NCI-H1048 (cell line): ENCODE measurements at regions not wholly inside any gene's neighbourhood (a gene's known extent, or its start where the extent isn't known, plus 50 kb on each side); places are given as distances from the start of the nearest gene placed in this dataset.

Source experiments
- DNase-seq: peaks from one replicate; lab custom pipeline; 2025; lab: John Stamatoyannopoulos, UW

- DNase-seq, result no peak
Measured at GRCh38 chr20:48276021-48276342, 490.7 kb upstream of the SULF2 start.

GRCh38 chr20:48275286-48276020, 490.2 kb upstream of the SULF2 start:
- DNase-seq, result no peak

- no peak for DNase-seq
Measured at GRCh38 chr20:48273843-48274242, 488.6 kb upstream of the SULF2 start.

DNA sequence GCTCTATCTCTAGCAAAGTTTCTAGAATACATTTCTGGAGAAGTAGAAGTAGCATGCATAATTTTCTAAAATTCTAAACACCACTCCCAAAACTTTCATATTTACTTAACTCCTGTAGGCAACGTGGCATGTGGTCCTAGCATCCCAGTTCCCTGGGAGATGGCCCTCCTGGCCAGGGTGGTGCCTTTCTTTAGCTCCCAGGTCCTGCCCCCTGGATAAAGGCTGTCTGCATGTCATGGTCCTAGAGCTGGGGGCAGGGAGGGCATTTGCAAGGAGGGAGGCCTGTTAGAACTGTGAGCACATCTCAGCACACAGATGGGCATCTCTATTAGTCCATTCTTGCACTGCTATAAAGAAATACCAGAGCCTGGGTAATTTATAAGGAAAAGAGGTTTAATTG, 485.6 kb upstream of the SULF2 start:
- no peak for DNase-seq

DNA sequence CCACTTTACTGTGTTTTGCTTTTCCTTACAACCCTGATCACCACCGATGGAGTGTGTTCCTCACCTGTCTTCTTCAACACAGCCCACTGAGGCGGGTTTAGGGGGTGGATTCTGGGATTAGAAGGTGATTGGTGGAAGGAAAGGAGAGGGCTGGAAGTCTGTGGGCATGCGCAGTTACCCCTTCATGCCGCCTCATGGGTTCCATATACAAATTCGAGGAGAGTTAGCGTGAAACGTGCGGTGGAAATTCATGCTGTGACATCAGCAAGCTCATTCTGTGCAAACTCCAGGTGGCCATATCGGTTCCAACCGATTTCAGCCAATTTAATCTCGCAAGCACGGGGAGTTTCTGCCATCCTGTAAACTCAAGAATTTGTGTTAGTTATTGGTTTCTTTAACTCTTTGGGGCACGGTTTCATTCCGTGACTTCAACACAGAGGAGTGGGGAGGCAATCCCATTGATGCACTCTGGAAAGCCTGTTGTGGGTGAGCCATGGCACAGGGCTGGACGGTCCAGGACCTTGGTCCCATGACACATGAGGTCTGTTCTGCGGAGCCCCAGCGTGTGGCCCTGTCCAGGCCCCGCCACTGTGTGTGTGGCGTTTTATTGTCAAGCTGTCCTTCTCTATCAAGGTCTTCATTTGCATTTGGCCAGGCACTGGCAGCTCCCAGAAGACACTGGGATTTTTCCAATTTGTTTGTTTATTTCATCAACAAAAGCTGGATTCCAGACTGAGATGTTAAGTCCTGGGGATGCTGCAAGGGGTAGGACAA, 482.8 kb upstream of the SULF2 start:
- no peak for DNase-seq

DNA sequence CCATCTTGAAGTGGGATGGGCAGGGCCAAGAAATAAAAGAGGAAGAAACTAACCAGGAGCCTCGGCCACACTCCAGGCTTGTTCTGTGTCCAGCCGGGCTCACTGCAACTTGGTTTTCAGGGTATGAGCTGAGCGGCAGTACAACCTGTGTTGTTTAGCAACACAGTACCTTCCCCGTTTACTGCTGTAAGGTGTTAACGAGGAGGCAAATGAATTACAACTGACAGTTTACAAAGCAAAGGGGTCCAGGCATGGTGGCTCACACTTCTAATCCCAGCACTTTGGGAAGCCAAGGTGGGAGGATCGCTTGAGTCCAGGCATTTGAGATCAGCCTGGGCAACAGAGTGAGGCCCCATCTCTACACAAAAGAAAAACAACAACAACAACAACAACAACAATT, 481.3 kb upstream of the SULF2 start:
- DNase-seq, result no peak

- DNase-seq, result no peak
Measured at GRCh38 chr20:48265791-48266190, 480.5 kb upstream of the SULF2 start.

- DNase-seq, result no peak
Measured at GRCh38 chr20:48262955-48263354, 477.7 kb upstream of the SULF2 start.

GRCh38 chr20:48262466-48262865, 477.2 kb upstream of the SULF2 start:
- no peak for DNase-seq

- no peak for DNase-seq
Measured at GRCh38 chr20:48261398-48261910, 476.2 kb upstream of the SULF2 start.

GRCh38 chr20:48260129-48260756, 475.0 kb upstream of the SULF2 start:
- DNase-seq, result no peak

DNA sequence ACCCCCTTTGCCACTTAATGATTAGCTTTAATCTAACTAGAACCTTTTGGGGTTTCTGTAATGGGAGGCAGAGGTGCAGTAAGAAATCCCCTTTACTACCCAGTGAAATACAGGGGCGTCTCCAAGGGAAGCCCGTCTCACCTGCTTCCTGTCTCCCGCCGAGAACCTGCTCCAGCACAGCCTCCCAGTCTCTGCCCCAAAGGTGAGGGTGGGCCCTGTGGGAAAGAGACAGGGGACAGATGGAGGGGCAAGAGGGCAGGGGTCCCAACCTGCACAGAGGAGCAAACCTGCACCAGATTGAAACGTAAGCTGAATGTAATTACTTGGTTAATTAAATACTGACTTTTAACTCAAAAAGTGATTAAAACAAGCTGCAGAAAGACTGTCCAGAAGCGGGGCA, 474.2 kb upstream of the SULF2 start:
- no peak for DNase-seq

DNA sequence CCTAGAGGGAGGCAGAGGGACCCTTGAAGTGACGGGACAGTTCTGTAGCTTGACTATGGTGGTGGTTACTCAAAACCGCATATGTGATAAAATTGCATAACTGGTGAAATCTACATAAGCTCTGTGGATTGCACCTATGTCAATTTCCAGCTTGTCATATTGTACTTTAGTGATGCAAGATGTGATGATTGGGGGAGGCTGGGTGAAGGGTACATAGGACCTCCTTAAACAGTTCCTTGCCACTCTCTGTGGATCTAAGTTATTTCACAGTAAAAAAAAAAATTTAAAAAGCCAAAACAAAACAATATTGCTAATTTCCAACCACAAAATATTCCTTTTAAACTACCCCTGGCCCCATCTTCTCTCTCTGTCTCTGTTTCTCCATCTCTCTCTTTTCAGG, 472.6 kb upstream of the SULF2 start:
- no peak for DNase-seq

GRCh38 chr20:48247961-48248360, 462.7 kb upstream of the SULF2 start:
- no peak for DNase-seq

DNA sequence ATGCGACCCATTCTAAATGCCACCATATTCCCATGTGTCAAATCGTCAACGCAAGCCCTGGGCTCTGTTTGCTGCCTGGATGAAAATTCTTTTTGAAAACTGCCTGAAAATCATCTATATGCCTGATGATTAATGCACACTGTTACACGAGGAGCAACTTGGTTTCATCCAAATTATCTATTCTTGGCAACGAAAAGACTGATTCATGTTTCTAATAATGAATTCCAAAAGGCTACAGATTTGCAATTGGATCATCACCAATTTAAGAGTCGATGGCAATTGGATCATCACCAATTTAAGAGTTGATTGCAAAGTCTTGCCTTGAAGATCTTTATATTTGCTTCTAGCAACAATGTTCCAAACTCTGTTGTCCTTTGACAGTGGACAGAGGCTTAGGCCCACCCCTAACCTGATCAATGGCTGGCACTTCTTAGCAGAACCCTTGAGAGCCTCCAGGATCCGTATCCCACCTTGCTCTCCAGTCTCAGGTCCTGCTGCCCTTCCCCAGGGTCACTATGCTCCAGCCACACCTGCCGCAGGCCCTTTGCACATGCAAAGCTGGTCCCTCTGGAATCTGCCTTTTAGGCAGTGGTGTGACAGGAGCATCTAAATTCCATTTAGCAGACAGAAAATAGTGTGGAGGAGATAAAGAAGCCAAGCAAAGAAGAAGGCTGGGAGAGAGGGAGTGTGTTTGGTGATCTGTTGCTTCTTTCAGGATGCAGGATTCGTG, 460.9 kb upstream of the SULF2 start:
- DNase-seq, result no peak

- no peak for DNase-seq
Measured at GRCh38 chr20:48242623-48243022, 457.3 kb upstream of the SULF2 start.

DNA sequence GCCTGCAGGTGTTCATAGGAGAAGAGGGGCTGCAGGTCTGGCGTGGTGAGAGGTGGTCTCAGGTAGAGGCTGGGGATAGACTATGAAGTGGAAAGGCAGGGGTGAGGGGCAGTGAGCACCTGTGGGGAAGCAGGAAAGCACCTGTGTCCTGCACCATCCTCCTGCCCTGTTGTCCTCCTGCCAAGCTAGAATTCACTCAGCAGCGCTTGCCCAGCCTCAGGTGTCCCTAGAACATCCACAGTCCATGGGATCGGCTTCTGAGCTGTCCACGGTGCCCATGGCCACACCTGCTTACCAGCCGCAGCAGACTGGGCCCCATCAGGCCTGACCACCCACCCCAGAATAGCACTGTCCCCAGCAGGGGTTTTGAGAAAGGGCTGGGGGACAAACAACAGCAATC, 456.2 kb upstream of the SULF2 start:
- DNase-seq, result no peak

GRCh38 chr20:48238781-48239180, 453.5 kb upstream of the SULF2 start:
- no peak for DNase-seq

- DNase-seq, result no peak
Measured at GRCh38 chr20:48238326-48238725, 453.0 kb upstream of the SULF2 start.

DNA sequence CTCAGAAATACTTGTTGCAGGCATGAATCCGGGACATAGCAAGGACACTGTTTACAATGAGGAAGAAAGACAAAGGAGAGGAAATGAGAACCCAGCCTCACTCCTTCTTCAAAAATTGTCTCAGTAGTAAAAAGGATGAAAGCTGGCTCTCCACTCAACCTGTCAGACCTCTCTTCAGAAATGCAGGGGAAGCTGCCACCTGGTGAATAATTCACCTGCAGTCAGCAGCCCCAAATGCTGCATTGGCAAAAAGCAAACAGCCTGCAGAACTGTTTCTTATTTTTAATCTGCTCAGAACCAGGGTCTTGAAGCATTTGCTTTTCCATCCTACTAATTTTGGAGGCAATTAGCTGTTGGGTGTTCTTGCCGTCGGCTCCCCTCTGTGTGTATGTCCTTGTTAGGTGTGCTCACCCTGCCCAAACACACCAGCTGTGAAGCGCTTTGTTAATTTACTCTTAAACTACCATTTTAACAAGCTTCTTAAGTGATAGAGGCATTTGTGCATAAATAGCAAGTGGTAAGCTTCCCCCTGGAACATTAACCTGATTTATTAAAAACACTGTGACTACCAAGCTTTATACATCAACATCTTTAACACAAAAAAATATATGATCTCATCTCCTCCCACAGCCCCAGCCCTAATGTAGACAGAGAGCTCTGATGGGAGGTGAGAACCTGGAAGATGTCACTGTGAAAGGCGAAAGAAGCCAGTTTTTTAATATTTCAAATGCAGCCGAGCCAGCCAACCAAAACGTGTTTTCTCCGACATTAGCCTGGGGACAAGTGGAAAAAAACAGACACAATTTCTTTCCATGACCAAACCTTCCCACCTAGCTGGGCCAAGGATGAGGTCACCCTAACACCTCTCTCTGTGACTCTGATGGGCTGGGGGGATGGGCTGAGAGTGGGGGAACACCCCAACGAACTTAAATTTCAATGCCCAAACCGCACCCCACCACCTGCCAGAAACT, 451.0 kb upstream of the SULF2 start:
- no peak for DNase-seq

DNA sequence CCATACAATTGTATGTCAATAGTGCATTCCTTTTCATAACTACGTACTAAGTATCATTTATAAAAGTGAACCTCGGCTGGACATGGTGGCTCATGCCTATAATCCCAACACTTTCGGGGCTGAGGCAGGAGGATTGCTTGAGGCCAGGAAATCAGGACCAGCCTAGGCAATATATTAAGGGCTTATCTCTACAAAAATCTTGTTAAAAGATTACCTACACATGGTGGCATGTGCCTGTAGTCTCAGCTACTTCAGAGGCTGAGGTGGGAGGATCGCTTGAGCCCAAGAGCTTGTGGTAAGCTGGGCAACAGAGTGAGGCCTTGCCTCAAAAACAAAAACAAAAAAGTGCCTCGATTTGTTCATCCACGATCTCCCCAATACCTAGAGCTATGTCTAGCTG, 449.7 kb upstream of the SULF2 start:
- DNase-seq, result no peak
